GM18873 (cell line): ENCODE measurements at regions not wholly inside any gene's neighbourhood (a gene's known extent, or its start where the extent isn't known, plus 50 kb on each side); places are given as distances from the start of the nearest gene placed in this dataset.
A peak's percentile ranks its signal among the peaks of the same experiment; 100 is the strongest.
"Not testable (repeated sequence)": the region's sequence is repeated elsewhere in the genome, so short reads cannot be mapped to it uniquely, and the experiment has no call there.

ENCODE experiments used
- ATAC-seq: cut with Tn5 transposase; IDR thresholded peaks from one replicate; pipeline ENCODE4 v1.9.1; 2021; ENCODE audit warnings: mild to moderate bottlenecking, moderate library complexity, moderate number of reproducible peaks; ENCODE audit not compliant: unreplicated experiment, low FRiP score

GRCh38 chr15:39415634-39416033, 165.2 kb upstream of the THBS1 start:
- no peak for ATAC-seq

- no peak for ATAC-seq
Measured at GRCh38 chr15:39416258-39416657, 164.6 kb upstream of the THBS1 start.

DNA sequence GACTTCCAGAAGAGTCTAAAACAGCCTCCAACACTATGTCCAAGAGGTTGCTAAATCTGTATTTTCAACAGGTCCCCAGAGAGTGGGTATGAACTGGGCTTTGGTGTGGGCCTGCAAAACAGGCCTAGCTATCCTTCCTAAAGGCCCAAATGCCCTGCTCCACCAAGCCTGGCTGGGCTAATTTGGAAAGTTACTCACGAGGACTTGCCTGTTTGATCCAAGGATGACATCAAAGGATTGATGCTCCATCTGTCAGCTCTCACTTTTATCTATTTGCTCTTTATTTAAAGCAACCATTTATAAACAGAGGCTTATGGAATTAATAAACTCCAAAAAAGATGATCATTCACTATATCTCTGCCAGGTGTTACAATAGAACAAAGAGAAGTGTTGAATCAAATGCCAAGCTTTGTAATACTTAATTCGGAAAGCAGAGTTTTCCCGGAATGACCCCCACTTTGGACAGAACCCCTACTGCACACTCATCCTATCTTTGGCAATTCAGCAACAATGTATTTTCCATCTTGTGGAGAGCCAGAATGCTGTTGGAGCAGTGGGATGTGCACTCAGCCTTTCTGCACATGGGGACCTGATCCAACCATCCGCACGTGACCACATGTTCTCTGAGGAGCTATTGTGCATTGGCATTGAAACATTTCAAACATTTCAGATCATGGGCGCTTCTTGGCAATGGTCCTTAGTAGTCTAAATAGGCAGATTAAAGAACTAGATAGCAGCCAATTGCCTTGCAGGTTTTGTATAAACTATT, 163.3 kb upstream of the THBS1 start:
- no peak for ATAC-seq

- no peak for ATAC-seq
Measured at GRCh38 chr15:39419651-39420050, 161.2 kb upstream of the THBS1 start.

DNA sequence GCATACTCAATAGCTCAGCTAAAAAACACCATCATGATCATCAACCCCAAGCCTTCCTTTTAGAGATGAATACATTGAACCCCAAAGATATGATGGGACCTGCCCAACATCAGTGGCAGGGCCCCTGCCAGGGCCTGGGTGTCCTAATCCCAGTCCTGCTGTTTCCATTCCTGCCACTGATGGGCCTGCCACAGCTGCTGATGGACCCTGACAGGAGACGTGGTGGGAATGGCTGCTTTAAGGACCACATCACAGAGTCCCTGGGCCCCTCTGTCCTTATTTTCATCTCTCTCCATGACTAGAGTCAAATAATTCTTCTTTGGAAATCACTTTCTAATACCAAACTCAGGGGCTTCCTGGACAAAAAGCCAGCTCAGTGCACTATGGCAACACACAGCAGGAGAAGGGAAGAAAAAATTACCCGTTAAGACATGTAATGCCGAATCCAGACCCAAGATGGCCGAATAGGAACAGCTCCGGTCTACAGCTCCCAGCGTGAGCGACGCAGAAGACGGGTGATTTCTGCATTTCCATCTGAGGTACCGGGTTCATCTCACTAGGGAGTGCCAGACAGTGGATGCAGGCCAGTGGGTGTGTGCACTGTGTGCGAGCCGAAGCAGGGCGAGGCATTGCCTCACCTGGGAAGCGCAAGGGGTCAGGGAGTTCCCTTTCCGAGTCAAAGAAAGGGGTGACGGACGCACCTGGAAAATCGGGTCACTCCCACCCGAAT, 160.6 kb upstream of the THBS1 start:
- ATAC-seq, result not testable (repeated sequence)

DNA sequence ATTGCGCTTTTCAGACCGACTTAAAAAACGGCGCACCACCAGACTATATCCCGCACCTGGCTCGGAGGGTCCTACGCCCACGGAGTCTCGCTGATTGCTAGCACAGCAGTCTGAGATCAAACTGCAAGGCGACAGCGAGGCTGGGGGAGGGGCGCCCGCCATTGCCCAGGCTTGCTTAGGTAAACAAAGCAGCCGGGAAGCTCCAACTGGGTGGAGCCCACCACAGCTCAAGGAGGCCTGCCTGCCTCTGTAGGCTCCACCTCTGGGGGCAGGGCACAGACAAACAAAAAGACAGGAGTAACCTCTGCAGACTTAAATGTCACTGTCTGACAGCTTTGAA, 160.1 kb upstream of the THBS1 start:
- ATAC-seq, result not testable (repeated sequence)

- ATAC-seq, result peak; percentile 89
Measured at GRCh38 chr15:39426552-39427532, 154.0 kb upstream of the THBS1 start.

DNA sequence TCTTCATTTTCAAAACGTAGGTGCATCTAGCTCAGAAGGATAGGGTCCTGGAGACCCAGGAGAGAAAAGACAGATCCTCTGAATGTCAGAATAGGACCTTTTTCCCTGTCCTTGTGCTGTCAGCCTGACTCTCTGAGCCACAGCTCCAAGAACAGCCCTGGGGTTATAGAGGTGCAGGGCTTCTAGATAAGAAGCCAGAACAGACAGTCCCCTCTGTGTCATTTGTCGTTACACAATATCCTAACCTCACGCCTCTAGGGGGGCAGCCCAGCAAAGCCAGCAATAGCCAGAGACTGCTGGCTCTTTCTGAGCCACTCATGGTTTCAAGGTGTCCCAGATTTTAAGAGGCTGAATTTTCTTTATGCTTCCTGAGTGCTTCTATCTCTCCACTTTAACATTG, 153.2 kb upstream of the THBS1 start:
- ATAC-seq, result no peak

- peak; percentile 37 for ATAC-seq
Measured at GRCh38 chr15:39429898-39430357, 151.0 kb upstream of the THBS1 start.

- ATAC-seq, result no peak
Measured at GRCh38 chr15:39430389-39430788, 150.5 kb upstream of the THBS1 start.

GRCh38 chr15:39431376-39431775, 149.5 kb upstream of the THBS1 start:
- no peak for ATAC-seq

GRCh38 chr15:39432026-39432425, 148.9 kb upstream of the THBS1 start:
- ATAC-seq, result no peak

DNA sequence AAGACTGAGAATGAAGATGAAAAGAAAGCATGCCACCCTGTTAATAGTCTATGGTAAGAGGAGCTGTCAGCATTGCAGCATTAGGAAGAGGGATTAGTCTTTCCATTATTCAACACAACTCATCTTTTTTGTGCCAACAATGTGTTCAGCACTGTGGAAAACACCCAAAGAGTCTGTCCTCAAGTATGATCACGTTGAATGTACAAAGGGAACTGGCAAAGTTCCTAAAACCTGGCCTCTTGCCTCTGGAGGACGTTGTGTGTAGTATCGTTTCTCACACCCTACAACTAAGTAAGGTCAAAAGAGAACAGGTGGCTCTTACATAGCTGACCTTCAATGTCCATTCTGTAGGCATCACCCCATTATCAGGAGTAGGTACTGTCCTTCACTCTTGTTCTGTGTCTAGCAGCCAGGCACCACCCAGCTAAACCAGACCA, 147.9 kb upstream of the THBS1 start:
- no peak for ATAC-seq

DNA sequence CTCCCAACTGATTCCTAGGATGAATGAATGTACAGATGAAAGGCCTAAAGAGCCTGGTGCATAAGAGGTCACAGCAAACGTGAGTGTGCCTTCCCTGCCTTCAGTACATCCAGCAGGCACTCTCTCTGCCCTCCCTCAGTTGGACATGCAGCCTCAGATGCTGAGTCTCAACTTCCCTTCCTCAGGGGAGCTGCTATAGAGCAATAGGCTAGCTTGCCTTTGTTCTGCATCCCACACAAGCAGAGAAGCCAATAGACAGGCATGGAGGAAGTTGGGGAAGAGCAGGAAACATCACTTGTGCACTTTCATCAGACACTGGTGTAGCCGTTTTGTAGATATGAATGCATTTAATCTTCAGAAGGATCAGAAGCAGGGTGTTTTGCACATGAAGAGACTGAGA, 147.5 kb upstream of the THBS1 start:
- no peak for ATAC-seq

DNA sequence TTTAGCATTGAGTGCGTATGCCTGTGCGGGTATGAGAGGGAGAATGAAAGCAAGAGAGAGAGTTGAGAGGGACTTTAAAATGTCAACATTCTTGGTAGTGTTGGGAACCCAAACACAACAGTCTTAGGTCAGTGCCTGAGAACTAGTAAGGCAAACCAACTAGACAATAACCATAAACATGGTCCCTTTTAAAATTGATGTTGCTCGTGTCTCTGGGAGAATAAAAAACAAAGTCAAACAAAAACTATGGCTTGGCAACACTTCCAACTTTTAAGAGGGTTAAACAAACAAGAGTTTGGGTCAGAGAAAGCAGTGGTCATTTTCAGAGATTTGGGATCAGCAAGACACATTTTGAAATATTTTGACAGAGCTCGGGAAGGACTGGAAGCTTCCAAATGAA, 146.7 kb upstream of the THBS1 start:
- no peak for ATAC-seq

DNA sequence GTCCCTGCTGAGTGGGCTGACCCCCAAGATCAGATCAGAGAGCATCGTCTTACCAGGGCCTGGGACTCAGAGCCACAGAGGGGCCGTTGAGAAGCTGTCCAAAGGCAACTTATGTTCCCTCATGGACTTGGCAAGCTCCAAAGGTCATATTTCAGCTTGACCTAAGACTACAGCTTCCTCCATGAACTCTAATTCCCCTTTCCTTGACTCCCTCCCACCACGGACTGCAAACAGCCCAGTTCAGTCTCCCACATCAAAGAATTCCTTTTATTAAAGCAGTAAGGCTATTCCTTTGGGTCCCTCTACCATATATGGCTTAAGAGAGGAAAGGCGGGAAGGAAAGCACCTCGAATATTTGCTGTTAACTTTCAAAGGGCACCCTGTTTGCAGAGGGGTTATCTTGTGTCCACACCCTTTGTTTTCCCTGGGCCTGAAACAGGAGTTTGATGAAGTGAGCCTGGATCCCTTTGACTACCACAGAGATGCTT, 146.1 kb upstream of the THBS1 start:
- no peak for ATAC-seq

DNA sequence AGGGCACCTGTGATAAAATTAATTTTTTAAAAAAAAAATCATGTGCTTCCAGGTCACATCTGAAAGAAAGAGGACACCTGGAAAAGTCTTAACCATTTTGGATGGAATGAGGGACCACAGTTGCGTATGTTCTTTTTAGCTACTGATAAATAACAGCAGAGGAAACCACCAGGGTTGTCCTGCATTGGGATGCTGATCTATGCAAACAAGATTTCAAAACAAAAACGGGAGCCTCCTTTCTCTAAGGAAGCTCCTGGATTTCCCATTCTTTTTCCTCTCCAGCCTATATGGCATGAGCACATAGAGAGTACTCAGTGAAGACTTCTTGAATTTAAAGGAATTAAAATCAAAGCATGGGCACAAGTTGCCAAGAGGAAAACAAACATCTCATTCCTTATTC, 145.6 kb upstream of the THBS1 start:
- ATAC-seq, result no peak

GRCh38 chr15:39438260-39438659, 142.6 kb upstream of the THBS1 start:
- ATAC-seq, result no peak

- no peak for ATAC-seq
Measured at GRCh38 chr15:39438799-39439592, 141.9 kb upstream of the THBS1 start.

DNA sequence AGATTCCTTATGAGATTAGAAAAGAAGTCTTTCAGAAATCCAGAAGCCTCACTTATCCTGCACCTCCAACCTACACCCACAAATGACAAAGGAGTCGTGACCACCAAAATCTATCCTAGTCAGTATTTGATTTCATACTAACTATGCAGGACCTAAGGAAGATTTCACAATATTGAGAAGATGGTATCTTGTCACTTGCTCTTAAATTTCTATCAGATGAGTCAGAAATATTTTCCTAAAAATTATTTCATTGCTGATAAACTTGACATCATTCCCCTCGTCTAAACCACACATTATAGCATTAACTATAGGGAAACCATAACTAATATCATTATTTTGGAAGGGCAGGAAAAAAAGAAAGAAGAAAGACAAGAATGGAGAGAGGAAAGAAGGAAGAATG, 138.0 kb upstream of the THBS1 start:
- ATAC-seq, result no peak
